WTC11 (cell line): ENCODE measurements at regions not wholly inside any gene's neighbourhood (a gene's known extent, or its start where the extent isn't known, plus 50 kb on each side); places are given as distances from the start of the nearest gene placed in this dataset.

Experiments used
- CREB1 ChIP-seq: sonication (generic); formaldehyde crosslinking; IDR thresholded peaks from 2 replicates; pipeline ENCODE4 v1.8.0; 2023; ENCODE audit warnings: mild to moderate bottlenecking, missing genetic modification reagents
- GTF2I ChIP-seq: fragments of 250-450 bp; sonication (Bioruptor Pico); conservative IDR thresholded peaks from 2 replicates; pipeline ENCODE4 v1.4.0; 2021; ENCODE audit warnings: mild to moderate bottlenecking
- IRF2 ChIP-seq: sonication (generic); formaldehyde crosslinking; IDR thresholded peaks from 2 replicates; pipeline ENCODE4 v1.8.0; 2022; ENCODE audit warnings: low read depth, missing genetic modification reagents, borderline replicate concordance
- JUN ChIP-seq: sonication (generic); formaldehyde crosslinking; IDR thresholded peaks from 2 replicates; pipeline ENCODE4 v1.8.0; 2023; ENCODE audit warnings: mild to moderate bottlenecking, missing genetic modification reagents
- MXD4 ChIP-seq: fragments of 250-450 bp; sonication (Bioruptor Pico); IDR thresholded peaks from 2 replicates; pipeline ENCODE4 v1.8.0; 2021; ENCODE audit warnings: mild to moderate bottlenecking, moderate library complexity, borderline replicate concordance
- MYBL2 ChIP-seq: sonication (generic); formaldehyde crosslinking; IDR thresholded peaks from 2 replicates; pipeline ENCODE4 v1.8.1; 2023; ENCODE audit warnings: mild to moderate bottlenecking, moderate library complexity, missing genetic modification reagents
- NFE2L1 ChIP-seq: sonication (generic); formaldehyde crosslinking; IDR thresholded peaks from 2 replicates; pipeline ENCODE4 v1.8.1; 2023; ENCODE audit warnings: missing genetic modification reagents
- TF ChIP-seq, protein P1 (sequence below): fragments of 200-600 bp; IDR thresholded peaks from 2 replicates; pipeline ENCODE4 v1.8.0; 2022; ENCODE audit warnings: antibody characterized with exemption
- TF ChIP-seq, protein P2 (sequence below): sonication (generic); formaldehyde crosslinking; conservative IDR thresholded peaks from 2 replicates; pipeline ENCODE4 v1.8.1; 2022; ENCODE audit warnings: mild to moderate bottlenecking, missing genetic modification reagents
- TF ChIP-seq, protein P3 (sequence below): sonication (generic); formaldehyde crosslinking; IDR thresholded peaks from 2 replicates; pipeline ENCODE4 v1.8.0; 2022; ENCODE audit warnings: mild to moderate bottlenecking, missing genetic modification reagents
- TF ChIP-seq, protein P4 (sequence below): sonication (generic); formaldehyde crosslinking; IDR thresholded peaks from 2 replicates; pipeline ENCODE4 v1.8.1; 2023; ENCODE audit warnings: mild to moderate bottlenecking, missing genetic modification reagents

DNA sequence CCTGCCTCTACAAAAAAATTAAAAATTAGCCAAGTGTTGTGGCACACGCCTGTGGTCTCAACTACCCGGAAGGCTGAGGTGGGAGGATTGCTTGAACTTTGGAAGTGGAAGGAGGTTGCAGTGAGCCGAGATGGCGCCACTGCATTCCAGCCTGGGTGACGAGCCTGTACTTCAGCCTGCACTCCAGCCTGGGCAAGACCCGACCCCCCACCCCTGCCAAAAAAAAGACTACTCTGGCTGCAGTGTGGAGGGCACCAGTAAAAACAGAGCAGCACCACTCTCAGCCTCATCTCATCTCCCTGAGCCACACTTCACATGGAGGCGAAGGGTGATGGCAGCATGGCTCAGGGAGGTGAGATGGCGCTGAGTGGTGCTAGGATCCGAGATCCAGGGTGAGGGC, 50.3 kb upstream of the THY1 start:
- TF ChIP-seq MXD4 (CRISPR knock-in tag) (no peak), JUN (CRISPR knock-in tag) (no peak), IRF2 (CRISPR knock-in tag) (no peak), CREB1 (CRISPR knock-in tag) (no peak), GTF2I (CRISPR knock-in tag) (no peak), NFE2L1 (CRISPR knock-in tag) (no peak), MYBL2 (CRISPR knock-in tag) (no peak)
- TF ChIP-seq, protein P1, sequence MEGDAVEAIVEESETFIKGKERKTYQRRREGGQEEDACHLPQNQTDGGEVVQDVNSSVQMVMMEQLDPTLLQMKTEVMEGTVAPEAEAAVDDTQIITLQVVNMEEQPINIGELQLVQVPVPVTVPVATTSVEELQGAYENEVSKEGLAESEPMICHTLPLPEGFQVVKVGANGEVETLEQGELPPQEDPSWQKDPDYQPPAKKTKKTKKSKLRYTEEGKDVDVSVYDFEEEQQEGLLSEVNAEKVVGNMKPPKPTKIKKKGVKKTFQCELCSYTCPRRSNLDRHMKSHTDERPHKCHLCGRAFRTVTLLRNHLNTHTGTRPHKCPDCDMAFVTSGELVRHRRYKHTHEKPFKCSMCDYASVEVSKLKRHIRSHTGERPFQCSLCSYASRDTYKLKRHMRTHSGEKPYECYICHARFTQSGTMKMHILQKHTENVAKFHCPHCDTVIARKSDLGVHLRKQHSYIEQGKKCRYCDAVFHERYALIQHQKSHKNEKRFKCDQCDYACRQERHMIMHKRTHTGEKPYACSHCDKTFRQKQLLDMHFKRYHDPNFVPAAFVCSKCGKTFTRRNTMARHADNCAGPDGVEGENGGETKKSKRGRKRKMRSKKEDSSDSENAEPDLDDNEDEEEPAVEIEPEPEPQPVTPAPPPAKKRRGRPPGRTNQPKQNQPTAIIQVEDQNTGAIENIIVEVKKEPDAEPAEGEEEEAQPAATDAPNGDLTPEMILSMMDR, result no peak
- TF ChIP-seq, protein P2, sequence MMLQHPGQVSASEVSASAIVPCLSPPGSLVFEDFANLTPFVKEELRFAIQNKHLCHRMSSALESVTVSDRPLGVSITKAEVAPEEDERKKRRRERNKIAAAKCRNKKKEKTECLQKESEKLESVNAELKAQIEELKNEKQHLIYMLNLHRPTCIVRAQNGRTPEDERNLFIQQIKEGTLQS (CRISPR knock-in tag), result no peak
- TF ChIP-seq, protein P3, sequence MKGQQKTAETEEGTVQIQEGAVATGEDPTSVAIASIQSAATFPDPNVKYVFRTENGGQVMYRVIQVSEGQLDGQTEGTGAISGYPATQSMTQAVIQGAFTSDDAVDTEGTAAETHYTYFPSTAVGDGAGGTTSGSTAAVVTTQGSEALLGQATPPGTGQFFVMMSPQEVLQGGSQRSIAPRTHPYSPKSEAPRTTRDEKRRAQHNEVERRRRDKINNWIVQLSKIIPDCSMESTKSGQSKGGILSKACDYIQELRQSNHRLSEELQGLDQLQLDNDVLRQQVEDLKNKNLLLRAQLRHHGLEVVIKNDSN (CRISPR knock-in tag), result no peak
- TF ChIP-seq, protein P4, sequence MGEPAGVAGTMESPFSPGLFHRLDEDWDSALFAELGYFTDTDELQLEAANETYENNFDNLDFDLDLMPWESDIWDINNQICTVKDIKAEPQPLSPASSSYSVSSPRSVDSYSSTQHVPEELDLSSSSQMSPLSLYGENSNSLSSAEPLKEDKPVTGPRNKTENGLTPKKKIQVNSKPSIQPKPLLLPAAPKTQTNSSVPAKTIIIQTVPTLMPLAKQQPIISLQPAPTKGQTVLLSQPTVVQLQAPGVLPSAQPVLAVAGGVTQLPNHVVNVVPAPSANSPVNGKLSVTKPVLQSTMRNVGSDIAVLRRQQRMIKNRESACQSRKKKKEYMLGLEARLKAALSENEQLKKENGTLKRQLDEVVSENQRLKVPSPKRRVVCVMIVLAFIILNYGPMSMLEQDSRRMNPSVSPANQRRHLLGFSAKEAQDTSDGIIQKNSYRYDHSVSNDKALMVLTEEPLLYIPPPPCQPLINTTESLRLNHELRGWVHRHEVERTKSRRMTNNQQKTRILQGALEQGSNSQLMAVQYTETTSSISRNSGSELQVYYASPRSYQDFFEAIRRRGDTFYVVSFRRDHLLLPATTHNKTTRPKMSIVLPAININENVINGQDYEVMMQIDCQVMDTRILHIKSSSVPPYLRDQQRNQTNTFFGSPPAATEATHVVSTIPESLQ (CRISPR knock-in tag), result no peak
